Activated naive CD8-positive, alpha-beta T cell treated with anti-CD3 and anti-CD28 coated beads, Interleukin-2, amount 10 ng/mL, durations not matched to agents 7 days and 5 days (primary cell): ENCODE measurements at regions not wholly inside any gene's neighbourhood (a gene's known extent, or its start where the extent isn't known, plus 50 kb on each side); places are given as distances from the start of the nearest gene placed in this dataset.
"Not testable (repeated sequence)": the region's sequence is repeated elsewhere in the genome, so short reads cannot be mapped to it uniquely, and the experiment has no call there.

Source experiments
- ATAC-seq: fragments of 150-1000 bp; cut with Tn5 transposase; one replicate; pipeline ENCODE4 v1.10.0; 2021; ENCODE audit warnings: low read depth, moderate library complexity
- POLR2A ChIA-PET: fragments of 350-600 bp; sonication (Branson Sonifier 250); formaldehyde crosslinking; loops from one replicate; lab custom pipeline; 2021; ENCODE audit warnings: antibody characterized with exemption; lab: Charles Lee
- DNase-seq: peaks from one replicate; pipeline ENCODE4 v3.0.0; 2021
- H3K27ac Mint-ChIP-seq: one replicate; pipeline ENCODE4 v1.8.0; 2022; ENCODE audit warnings: mild to moderate bottlenecking, mixed read lengths
- H3K27me3 Mint-ChIP-seq: one replicate; pipeline ENCODE4 v1.8.0; 2022; ENCODE audit warnings: mild to moderate bottlenecking, moderate library complexity, mixed read lengths
- H3K36me3 Mint-ChIP-seq: one replicate; pipeline ENCODE4 v1.8.0; 2021; ENCODE audit warnings: mild to moderate bottlenecking, mixed read lengths
- H3K4me1 Mint-ChIP-seq: one replicate; pipeline ENCODE4 v1.8.0; 2021; ENCODE audit warnings: mixed read lengths
- H3K4me3 Mint-ChIP-seq: one replicate; pipeline ENCODE4 v1.8.0; 2022; ENCODE audit warnings: mild to moderate bottlenecking, moderate library complexity, mixed read lengths
- H3K9me3 Mint-ChIP-seq: one replicate; pipeline ENCODE4 v1.8.0; 2021; ENCODE audit warnings: mixed read lengths

DNA sequence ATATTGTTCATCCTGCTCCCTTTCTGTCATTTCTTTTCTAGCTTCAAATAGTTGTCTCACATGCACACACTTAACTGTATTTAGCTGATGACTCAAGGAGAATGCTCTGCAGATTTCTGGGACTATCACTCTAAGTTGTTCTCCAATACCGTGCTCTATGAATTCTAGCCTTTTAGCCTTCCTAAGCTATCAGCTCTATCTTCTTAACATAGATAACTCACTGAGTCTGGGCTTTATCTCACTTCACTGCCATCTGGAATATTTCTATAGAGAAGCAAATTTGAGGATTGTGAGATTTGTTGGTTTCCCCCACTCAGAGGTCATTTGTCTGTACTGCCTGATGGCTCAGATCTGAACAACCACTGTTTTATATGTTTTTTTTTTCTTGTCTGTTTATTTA is 369.7 kb downstream of the TUSC1 start:
- Mint-ChIP-seq H3K27ac (no peak overlapping the region), H3K36me3 (no peaks in the 10 kb centered on the region), H3K4me3 (no peak overlapping the region), H3K4me1 (no peaks in the 10 kb centered on the region), H3K27me3 (no peaks in the 10 kb centered on the region), H3K9me3 (peaks cover 3% of the 10 kb centered on the region)
- ATAC-seq (no peak), DNase-seq (no peak)
- POLR2A ChIA-PET: no interaction called here

DNA sequence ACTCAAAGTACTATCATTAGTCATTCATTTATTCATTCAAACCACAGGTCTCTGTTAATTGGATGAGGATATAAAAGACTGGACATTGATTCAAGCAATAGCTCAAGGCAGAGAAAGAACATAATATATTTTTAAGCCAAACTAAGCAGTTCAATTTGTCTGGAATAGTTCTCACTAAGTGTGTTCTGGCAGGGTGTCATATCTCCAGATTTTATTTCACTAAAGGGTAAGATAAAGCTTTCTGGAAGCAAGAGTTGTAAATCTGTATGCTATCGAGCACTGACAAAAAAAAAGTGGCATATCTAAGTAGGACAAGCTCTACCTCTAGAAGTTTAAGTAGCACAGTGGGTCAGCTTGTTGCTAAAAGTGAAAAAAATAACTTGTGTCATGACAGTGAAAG is 375.6 kb downstream of the TUSC1 start:
- no peak overlapping the region for H3K4me3 Mint-ChIP-seq
- H3K4me1 Mint-ChIP-seq: no peaks in the 10 kb centered on the region
- no peak for DNase-seq
- no peak overlapping the region for H3K27ac Mint-ChIP-seq
- POLR2A ChIA-PET: no interaction called here
- H3K27me3 Mint-ChIP-seq: no peaks in the 10 kb centered on the region
- H3K9me3 Mint-ChIP-seq: peaks cover 5% of the 10 kb centered on the region
- ATAC-seq: no peak
- H3K36me3 Mint-ChIP-seq: no peaks in the 10 kb centered on the region

DNA sequence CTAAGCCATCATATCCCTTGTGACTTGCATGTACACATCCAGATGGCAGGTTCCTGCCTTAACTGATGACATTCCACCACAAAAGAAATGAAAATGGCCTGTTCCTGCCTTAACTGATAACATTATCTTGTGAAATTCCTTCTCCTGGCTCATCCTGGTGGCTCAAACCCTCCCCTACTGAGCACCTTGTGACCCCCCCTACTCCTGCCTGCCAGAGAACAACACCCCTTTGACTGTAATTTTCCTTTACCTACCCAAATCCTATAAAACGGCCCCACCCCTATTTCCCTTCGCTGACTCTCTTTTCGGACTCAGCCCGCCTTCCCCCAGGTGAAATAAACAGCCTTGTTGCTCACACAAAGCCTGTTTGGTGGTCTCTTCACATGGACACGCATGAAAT is 390.0 kb downstream of the TUSC1 start:
- H3K4me3 Mint-ChIP-seq, H3K36me3 Mint-ChIP-seq, H3K27ac Mint-ChIP-seq, H3K27me3 Mint-ChIP-seq, POLR2A ChIA-PET, H3K4me1 Mint-ChIP-seq, ATAC-seq, DNase-seq: not testable (repeated sequence)
- H3K9me3 Mint-ChIP-seq: peaks cover 11% of the 10 kb centered on the region

DNA sequence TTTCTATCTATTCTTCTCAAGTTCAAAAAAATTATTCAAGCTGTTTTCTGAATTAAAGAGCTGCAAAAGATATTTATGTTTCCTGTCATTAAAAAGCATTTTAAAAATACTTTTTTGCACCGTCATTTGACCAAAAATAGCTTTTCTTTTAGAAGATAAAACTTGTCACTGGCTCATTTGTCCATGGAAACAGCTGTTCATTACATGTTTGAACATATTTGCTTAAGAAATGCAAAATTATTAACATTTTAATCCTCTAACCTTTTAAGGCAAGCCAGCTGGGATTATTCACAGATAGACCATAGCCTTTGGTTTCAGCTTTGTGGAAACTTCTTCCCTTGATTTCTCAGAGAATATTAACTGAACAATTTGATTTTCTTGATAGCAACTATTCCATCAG is 393.9 kb downstream of the TUSC1 start:
- POLR2A ChIA-PET: no interaction called here
- no peak overlapping the region for H3K4me3 Mint-ChIP-seq
- no peaks in the 10 kb centered on the region for H3K4me1 Mint-ChIP-seq

DNA sequence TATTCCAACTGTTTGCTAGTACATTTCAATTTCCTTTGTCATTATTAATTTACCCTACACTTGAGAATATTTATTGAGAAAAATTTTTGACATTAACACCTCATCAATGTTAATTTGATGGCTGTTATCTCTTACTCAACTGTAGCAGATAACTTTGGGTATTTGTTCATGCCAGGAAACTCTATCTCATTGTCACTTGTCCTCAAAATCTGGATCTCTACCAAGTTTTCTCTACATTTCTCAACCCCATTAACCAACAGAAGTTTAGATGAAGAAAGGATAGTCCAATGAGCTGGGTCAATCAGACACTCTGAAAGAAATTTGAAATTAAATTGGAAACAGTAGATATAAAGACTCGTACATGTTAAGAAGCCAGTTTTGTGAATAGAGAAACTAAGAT is 395.3 kb downstream of the TUSC1 start:
- no peak for ATAC-seq
- Mint-ChIP-seq H3K9me3 (no peaks in the 10 kb centered on the region), H3K27ac (no peak overlapping the region), H3K36me3 (no peaks in the 10 kb centered on the region), H3K4me3 (no peak overlapping the region), H3K4me1 (no peaks in the 10 kb centered on the region), H3K27me3 (no peaks in the 10 kb centered on the region)
- POLR2A ChIA-PET: no interaction called here
- no peak for DNase-seq

More for the DNA sequence above, 393.9 kb downstream of the TUSC1 start:
- Mint-ChIP-seq H3K27ac (no peak overlapping the region), H3K27me3 (no peaks in the 10 kb centered on the region), H3K9me3 (peaks cover 11% of the 10 kb centered on the region), H3K36me3 (no peaks in the 10 kb centered on the region)
- no peak for DNase-seq
- ATAC-seq: no peak

DNA sequence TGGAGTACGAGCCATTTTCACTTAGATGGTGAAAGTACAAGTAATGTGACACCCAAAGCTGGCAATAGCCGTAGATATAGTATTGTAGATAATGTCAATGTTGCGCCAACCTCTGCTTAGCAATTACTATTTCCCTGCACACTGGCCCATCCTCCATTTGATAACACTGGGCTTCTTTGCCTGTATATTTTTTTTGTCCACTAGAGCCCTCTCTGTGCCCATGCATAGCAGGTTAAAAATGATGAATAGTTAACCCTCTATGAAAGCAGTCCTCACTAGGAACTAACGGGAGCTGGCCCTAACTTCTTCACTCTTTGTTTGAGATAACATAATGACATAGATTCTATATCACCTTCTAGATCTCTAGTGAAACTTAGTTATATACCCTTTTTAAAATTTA is 416.8 kb downstream of the TUSC1 start:
- POLR2A ChIA-PET: no interaction called here
- Mint-ChIP-seq H3K36me3 (no peaks in the 10 kb centered on the region), H3K27ac (no peak overlapping the region), H3K4me3 (no peak overlapping the region), H3K27me3 (no peaks in the 10 kb centered on the region), H3K9me3 (peaks cover 6% of the 10 kb centered on the region), H3K4me1 (no peaks in the 10 kb centered on the region)
- DNase-seq: no peak
- no peak for ATAC-seq

DNA sequence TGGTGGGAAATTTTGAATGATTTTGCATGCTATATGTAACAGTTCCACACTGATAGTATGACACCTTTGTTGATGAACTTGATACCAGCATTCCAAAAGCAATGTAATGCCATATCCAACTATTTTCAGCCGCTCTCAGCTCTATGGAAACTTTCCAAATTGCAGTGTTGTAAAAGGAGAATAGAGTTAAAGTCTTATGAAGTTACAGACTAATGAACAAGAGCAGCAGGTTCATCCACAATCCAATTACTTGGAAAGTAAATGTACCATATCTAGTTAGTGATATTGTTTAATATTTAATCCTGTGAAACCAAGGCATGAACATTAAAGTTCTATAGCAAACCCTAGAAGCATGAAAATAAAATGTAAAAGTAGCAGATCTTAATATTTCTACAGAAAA is 418.2 kb downstream of the TUSC1 start:
- H3K4me1 Mint-ChIP-seq: no peaks in the 10 kb centered on the region
- POLR2A ChIA-PET: no interaction called here
- H3K9me3 Mint-ChIP-seq: peaks cover 8% of the 10 kb centered on the region
- H3K4me3 Mint-ChIP-seq: no peak overlapping the region
- H3K36me3 Mint-ChIP-seq: no peaks in the 10 kb centered on the region
- ATAC-seq (no peak), DNase-seq (no peak)
- no peaks in the 10 kb centered on the region for H3K27me3 Mint-ChIP-seq
- H3K27ac Mint-ChIP-seq: no peak overlapping the region

DNA sequence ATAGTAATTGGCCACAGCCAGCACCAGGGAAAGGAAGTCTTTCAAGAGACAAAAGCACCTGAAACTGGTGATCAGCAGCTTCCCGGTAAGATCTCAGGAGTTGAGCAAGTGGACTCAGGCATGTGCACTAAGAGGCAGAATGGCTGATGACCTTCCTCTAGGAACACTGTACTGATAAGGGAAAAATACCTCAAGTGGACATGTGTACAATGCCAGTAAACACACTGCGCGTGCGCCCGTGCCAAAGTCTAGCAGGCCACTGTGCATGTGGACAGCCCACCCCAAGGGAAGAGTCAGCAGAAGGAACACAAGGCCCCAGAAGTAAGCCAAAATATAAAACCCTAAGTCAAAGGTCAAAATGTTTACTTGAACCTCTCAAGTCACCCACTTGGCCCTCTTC is 423.0 kb downstream of the TUSC1 start:
- no peak overlapping the region for H3K27ac Mint-ChIP-seq
- POLR2A ChIA-PET: no interaction called here
- H3K27me3 Mint-ChIP-seq: no peaks in the 10 kb centered on the region
- no peaks in the 10 kb centered on the region for H3K4me1 Mint-ChIP-seq
- no peak overlapping the region for H3K4me3 Mint-ChIP-seq
- ATAC-seq: no peak
- H3K36me3 Mint-ChIP-seq: no peaks in the 10 kb centered on the region
- no peak for DNase-seq
- H3K9me3 Mint-ChIP-seq: peaks cover 7% of the 10 kb centered on the region

DNA sequence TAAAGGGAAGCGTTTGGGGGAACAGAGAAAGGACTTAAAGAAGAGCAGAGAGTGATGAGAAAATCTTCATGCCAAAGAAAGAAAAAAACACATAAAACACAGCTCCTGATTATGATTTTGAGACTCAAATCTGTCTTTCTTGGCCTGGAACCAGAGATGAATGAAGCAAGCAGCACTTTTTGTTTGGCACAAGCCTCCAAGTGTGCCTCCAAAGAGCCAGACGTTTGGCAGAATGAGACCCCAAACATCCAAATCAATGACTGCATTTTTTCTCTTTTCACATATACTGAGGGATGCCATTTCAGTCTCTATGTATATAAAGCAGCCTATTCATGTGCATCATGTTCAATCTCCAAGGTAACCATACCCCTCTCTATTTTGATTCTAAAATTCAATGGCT is 424.2 kb downstream of the TUSC1 start:
- Mint-ChIP-seq H3K4me3 (no peak overlapping the region), H3K4me1 (no peaks in the 10 kb centered on the region), H3K27ac (no peak overlapping the region), H3K9me3 (peaks cover 12% of the 10 kb centered on the region), H3K36me3 (no peaks in the 10 kb centered on the region), H3K27me3 (no peaks in the 10 kb centered on the region)
- ATAC-seq (no peak), DNase-seq (no peak)
- POLR2A ChIA-PET: no interaction called here

DNA sequence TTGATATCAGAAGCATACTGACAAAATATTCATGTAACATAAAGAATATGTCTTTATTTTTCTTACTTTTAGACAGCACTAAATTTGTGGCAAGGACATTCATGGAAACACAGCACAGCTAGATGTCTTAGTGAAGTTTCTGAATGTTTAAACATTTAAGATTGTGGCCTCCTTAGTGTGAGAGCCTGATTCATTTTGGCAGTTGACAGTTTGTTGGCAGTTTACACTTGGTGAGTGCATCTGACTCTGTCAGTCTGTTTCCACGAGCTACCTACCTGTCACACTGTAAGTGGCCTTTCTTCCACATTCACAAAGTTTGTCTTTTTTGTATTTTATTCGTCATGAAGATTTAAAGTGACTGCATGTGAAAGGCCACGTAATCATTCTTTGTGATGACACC is 436.8 kb downstream of the TUSC1 start:
- Mint-ChIP-seq H3K4me1 (no peaks in the 10 kb centered on the region), H3K9me3 (peaks cover 11% of the 10 kb centered on the region), H3K36me3 (no peaks in the 10 kb centered on the region), H3K4me3 (no peak overlapping the region), H3K27ac (no peak overlapping the region), H3K27me3 (no peaks in the 10 kb centered on the region)
- ATAC-seq (no peak), DNase-seq (no peak)
- POLR2A ChIA-PET: no interaction called here

DNA sequence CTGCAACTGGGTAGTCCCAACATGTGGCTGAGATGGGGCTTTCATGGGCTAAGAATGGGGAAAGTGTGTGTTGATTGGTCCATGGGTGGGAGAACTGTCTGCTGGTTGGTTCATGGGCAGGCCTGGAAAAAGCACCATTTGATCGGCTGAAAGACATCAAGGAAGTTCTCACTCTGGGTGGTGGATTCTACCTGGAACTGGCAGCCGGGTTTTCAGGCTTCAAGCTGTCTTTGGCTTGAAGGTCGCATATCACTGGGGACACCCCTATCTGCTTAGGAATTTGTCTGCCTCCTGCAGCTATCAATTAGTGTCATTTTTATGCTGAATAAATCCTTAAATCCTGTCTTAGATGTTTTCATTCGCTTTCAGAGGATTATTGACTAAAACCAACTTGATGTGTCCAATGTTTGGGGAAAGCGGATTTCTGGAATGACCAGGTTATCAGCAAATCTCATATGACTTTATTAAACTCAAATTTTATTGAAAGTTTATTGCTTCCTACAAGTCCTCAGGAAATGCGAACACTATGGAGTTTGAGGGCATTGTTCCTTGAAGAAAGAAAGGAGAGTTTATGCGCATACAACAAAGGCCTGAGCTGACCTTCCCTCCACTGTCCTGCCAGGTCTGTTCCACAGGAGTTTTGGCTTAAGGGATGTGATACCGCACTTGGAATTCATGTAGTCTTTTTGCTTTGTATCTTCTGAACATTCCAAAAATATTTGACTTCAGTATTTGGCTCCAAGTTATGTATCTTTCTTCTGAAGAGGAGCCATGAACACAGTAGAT is 451.1 kb downstream of the TUSC1 start:
- H3K27me3 Mint-ChIP-seq: no peaks in the 10 kb centered on the region
- no peaks in the 10 kb centered on the region for H3K36me3 Mint-ChIP-seq
- DNase-seq: no peak
- POLR2A ChIA-PET: no interaction called here
- ATAC-seq: no peak
- peaks cover 23% of the 10 kb centered on the region for H3K9me3 Mint-ChIP-seq
- no peaks in the 10 kb centered on the region for H3K4me1 Mint-ChIP-seq
- H3K4me3 Mint-ChIP-seq: no peak overlapping the region
- H3K27ac Mint-ChIP-seq: no peak overlapping the region

DNA sequence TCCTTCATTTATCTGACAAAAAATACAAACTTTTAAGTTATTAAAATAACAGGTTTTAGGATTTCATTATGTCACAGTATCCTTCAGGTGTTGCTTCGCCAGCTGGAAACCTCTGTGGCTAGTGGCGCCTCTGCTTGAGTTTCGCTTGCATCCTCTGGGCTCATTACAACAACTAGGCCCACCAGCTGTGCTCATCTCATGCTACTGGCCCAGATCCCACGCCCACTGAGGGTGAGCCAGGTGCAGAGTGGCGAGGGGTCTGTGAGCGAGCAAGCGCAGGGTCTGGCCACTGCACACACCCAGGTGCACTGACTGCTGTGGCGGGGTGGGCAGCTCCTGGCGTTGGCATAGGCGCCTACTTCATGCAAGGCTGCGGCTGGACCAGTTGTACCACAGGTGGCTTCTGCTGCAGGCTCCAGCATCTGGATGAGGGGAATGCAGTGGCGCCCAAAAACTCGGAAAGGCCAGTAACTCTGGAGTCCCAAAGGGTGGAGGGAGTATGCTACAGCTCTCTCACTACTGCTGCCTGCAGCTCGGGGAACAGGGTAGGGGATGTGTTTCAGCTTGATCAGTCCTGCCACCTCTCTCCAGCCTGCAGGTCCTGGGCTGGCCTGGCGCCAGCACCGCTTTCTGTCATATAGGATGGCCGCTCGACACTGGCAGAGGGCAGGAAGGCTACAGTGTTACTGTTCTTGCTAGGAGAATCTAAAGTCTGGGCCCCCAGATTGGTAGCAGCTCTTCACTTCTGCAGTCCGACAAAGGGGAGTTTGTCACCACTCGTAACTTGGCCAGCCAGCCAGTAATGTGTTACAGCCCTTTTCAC is 452.1 kb downstream of the TUSC1 start:
- no peaks in the 10 kb centered on the region for H3K27me3 Mint-ChIP-seq
- no peak overlapping the region for H3K27ac Mint-ChIP-seq
- no peak overlapping the region for H3K4me3 Mint-ChIP-seq
- H3K36me3 Mint-ChIP-seq: no peaks in the 10 kb centered on the region
- peaks cover 22% of the 10 kb centered on the region for H3K9me3 Mint-ChIP-seq
- POLR2A ChIA-PET: no interaction called here
- ATAC-seq: no peak
- no peak for DNase-seq
- no peaks in the 10 kb centered on the region for H3K4me1 Mint-ChIP-seq

DNA sequence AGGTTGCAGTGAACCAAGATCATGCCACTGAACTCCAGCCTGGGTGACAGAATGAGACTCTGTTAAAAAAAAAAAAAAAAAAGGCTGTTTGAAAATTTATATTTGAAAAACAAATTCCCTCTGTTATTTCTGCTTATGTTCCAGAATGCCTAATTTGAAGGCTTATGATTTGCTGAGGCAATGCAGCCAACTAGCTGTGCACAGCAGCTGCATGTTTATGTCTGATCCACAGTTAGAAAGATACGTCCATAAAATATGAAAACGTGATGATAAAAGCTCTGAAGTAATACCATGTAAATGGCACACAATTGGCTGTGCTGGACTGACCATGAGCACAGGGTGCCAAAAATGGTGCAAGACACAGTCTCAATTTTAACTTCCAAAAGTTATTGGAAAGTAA is 453.2 kb downstream of the TUSC1 start:
- Mint-ChIP-seq H3K27ac (no peak overlapping the region), H3K4me1 (no peaks in the 10 kb centered on the region), H3K9me3 (peaks cover 16% of the 10 kb centered on the region), H3K36me3 (no peaks in the 10 kb centered on the region), H3K4me3 (no peak overlapping the region), H3K27me3 (no peaks in the 10 kb centered on the region)
- ATAC-seq: no peak
- DNase-seq: no peak
- POLR2A ChIA-PET: no interaction called here

DNA sequence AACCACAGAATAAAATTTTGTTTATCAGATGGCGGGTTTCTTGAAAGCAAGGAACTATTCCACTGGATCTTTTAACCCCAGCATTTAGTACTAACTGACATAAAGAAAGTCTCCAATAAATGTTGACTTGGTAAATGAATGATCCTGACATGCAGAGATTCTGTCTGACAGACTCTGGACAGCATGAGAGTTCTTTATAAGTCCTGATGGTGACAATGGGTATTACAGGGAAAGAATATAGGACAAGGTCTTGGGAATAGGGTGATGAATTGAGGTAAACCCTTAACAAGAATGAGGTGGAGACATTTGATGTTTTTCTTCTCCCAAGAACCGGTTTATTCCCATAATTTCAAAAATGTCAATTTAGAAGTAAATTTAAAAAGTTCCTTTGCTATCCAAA is 453.9 kb downstream of the TUSC1 start:
- DNase-seq: no peak
- Mint-ChIP-seq H3K4me3 (no peak overlapping the region), H3K27ac (no peak overlapping the region)

More for the DNA sequence above, 453.9 kb downstream of the TUSC1 start:
- Mint-ChIP-seq H3K4me1 (no peaks in the 10 kb centered on the region), H3K9me3 (peaks cover 9% of the 10 kb centered on the region), H3K27me3 (no peaks in the 10 kb centered on the region), H3K36me3 (no peaks in the 10 kb centered on the region)
- no peak for ATAC-seq
- POLR2A ChIA-PET: no interaction called here
